ENCODE measurements at regions not wholly inside any gene's neighbourhood (a gene's known extent, or its start where the extent isn't known, plus 50 kb on each side); places are given as distances from the start of the nearest gene placed in this dataset.

GRCh38 chr11:119790476-119790875 lies 61.5 kb upstream of the NECTIN1 start:
- TF ChIP-seq CTCF (IDR thresholded peaks at IDR 0.05): no peak
- WGBS (ENCODE audit: insufficient coverage): 57% methylated on average over 5 of the region's 9 CpGs
- Histone ChIP-seq H3K36me3 (ENCODE audit: control insufficient read depth, insufficient read depth, low read length) (no peaks in the 10 kb centered on the region), H3K27me3 (ENCODE audit: control insufficient read depth, insufficient read depth, low read length) (no peaks in the 10 kb centered on the region), H3K4me1 (ENCODE audit: control insufficient read depth, insufficient read depth, low read length) (no peaks in the 10 kb centered on the region), H3K27ac (ENCODE audit: low read length) (no peak overlapping the region), H3K4me3 (ENCODE audit: low read length) (no peak overlapping the region), H3K9me3 (ENCODE audit: control insufficient read depth, insufficient read depth, low read length) (no peaks in the 10 kb centered on the region)
- peaks cover 0 to 16% of the 10 kb centered on the region in 2 donors for H3K27me3 Mint-ChIP-seq (ENCODE audit: low read depth in 2 of 2)
- no peak for ATAC-seq
- no peak overlapping the region for H3K27ac Mint-ChIP-seq
- H3K4me3 Mint-ChIP-seq: no peak overlapping the region
- H3K36me3 Mint-ChIP-seq: no peaks in the 10 kb centered on the region
- DNase-seq: no peak
- intact Hi-C loops (cut with micrococcal nuclease): no loop called here
- H3K9me3 Mint-ChIP-seq: no peaks in the 10 kb centered on the region
- H3K4me1 Mint-ChIP-seq: no peaks in the 10 kb centered on the region

- Mint-ChIP-seq H3K27ac (no peak overlapping the region), H3K4me1 (no peaks in the 10 kb centered on the region), H3K36me3 (no peaks in the 10 kb centered on the region), H3K27me3 (ENCODE audit: low read depth in 2 of 2) (peaks cover 0 to 13% of the 10 kb centered on the region in 2 donors), H3K9me3 (no peaks in the 10 kb centered on the region), H3K4me3 (no peak overlapping the region)
- WGBS (ENCODE audit: insufficient coverage): 78% methylated on average over 11 of the region's 11 CpGs
- Histone ChIP-seq H3K4me1 (ENCODE audit: control insufficient read depth, insufficient read depth, low read length) (no peaks in the 10 kb centered on the region), H3K27ac (ENCODE audit: low read length) (no peak overlapping the region), H3K27me3 (ENCODE audit: control insufficient read depth, insufficient read depth, low read length) (no peaks in the 10 kb centered on the region), H3K9me3 (ENCODE audit: control insufficient read depth, insufficient read depth, low read length) (no peaks in the 10 kb centered on the region), H3K36me3 (ENCODE audit: control insufficient read depth, insufficient read depth, low read length) (no peaks in the 10 kb centered on the region), H3K4me3 (ENCODE audit: low read length) (no peak overlapping the region)
- intact Hi-C loops (cut with micrococcal nuclease): no loop called here
- DNase-seq (no peak), ATAC-seq (no peak)
- no peak for TF ChIP-seq CTCF (IDR thresholded peaks at IDR 0.05)
Observed at GRCh38 chr11:119789766-119790407, 60.9 kb upstream of the NECTIN1 start.

- no peak overlapping the region for H3K27ac ChIP-seq (ENCODE audit: low read length)
- no peaks in the 10 kb centered on the region for H3K36me3 ChIP-seq (ENCODE audit: control insufficient read depth, insufficient read depth, low read length)
- ATAC-seq: no peak
- no peak for DNase-seq
- Mint-ChIP-seq H3K36me3 (no peaks in the 10 kb centered on the region), H3K27ac (no peak overlapping the region), H3K4me3 (no peak overlapping the region), H3K27me3 (ENCODE audit: low read depth in 2 of 2) (peaks cover 5 to 13% of the 10 kb centered on the region in 2 donors), H3K9me3 (no peaks in the 10 kb centered on the region), H3K4me1 (no peaks in the 10 kb centered on the region)
- 57% methylated on average over 22 of the region's 22 CpGs for WGBS (ENCODE audit: insufficient coverage)
- no peak for TF ChIP-seq CTCF (IDR thresholded peaks at IDR 0.05)
- H3K4me1 ChIP-seq (ENCODE audit: control insufficient read depth, insufficient read depth, low read length): no peaks in the 10 kb centered on the region
- intact Hi-C loops (cut with micrococcal nuclease): no loop called here
- no peaks in the 10 kb centered on the region for H3K27me3 ChIP-seq (ENCODE audit: control insufficient read depth, insufficient read depth, low read length)
- H3K4me3 ChIP-seq (ENCODE audit: low read length): no peak overlapping the region
- H3K9me3 ChIP-seq (ENCODE audit: control insufficient read depth, insufficient read depth, low read length): peaks cover under 1% of the 10 kb centered on the region
Observed at GRCh38 chr11:119788911-119789560, 60.0 kb upstream of the NECTIN1 start.
